Neural progenitor cell (in vitro differentiated cells): ENCODE measurements at regions not wholly inside any gene's neighbourhood (a gene's known extent, or its start where the extent isn't known, plus 50 kb on each side); places are given as distances from the start of the nearest gene placed in this dataset.

Source experiments
- DNase-seq: peaks from one replicate; pipeline ENCODE4 v3.0.0-alpha.2; 2016; ENCODE audit warnings: low spot score
- H2AFZ ChIP-seq: fragments of 200-600 bp; sonication (generic); replicated peaks from 2 replicates; pipeline ENCODE4 v1.6.1; 2016; ENCODE audit warnings: antibody characterized with exemption
- H3F3A ChIP-seq: fragments of 200-600 bp; sonication (generic); 2 replicates; pipeline ENCODE4 v1.6.1; 2016; ENCODE audit warnings: antibody characterized with exemption, low read depth
- H3K27ac ChIP-seq: fragments of 200-600 bp; sonication (generic); 2 replicates; pipeline ENCODE4 v1.5.1; 2016; ENCODE audit warnings: mild to moderate bottlenecking
- H3K27me3 ChIP-seq: fragments of 200-600 bp; sonication (generic); 2 replicates; pipeline ENCODE4 v1.6.1; 2016; ENCODE audit warnings: mild to moderate bottlenecking, moderate library complexity
- H3K36me3 ChIP-seq: fragments of 200-600 bp; sonication (generic); 2 replicates; pipeline ENCODE4 v1.5.1; 2016
- H3K4me1 ChIP-seq: fragments of 200-600 bp; sonication (generic); 2 replicates; pipeline ENCODE4 v1.6.1; 2016; ENCODE audit warnings: mixed run types
- H3K4me2 ChIP-seq: fragments of 200-600 bp; sonication (generic); 2 replicates; pipeline ENCODE4 v1.6.1; 2016
- H3K4me3 ChIP-seq: fragments of 200-600 bp; sonication (generic); 2 replicates; pipeline ENCODE4 v1.5.1; 2016
- H3K79me2 ChIP-seq: fragments of 200-600 bp; sonication (generic); 2 replicates; pipeline ENCODE4 v1.6.1; 2016; ENCODE audit warnings: low read depth
- H3K9ac ChIP-seq: fragments of 200-600 bp; sonication (generic); 2 replicates; pipeline ENCODE4 v1.6.1; 2016
- H3K9me3 ChIP-seq: fragments of 200-600 bp; sonication (generic); 2 replicates; pipeline ENCODE4 v1.5.1; 2016; ENCODE audit warnings: low read depth
- H4K20me1 ChIP-seq: fragments of 200-600 bp; sonication (generic); 2 replicates; pipeline ENCODE4 v1.6.1; 2016; ENCODE audit warnings: low read depth
- H3K27ac Mint-ChIP-seq: 3 replicates; pipeline ENCODE4 v1.8.0; 2021; ENCODE audit warnings: mixed read lengths
- H3K27me3 Mint-ChIP-seq: 2 replicates; pipeline ENCODE4 v1.8.0; 2022; ENCODE audit warnings: low read depth, mild to moderate bottlenecking, inconsistent platforms, moderate library complexity, mixed read lengths; ENCODE audit not compliant: insufficient read depth
- H3K36me3 Mint-ChIP-seq: 3 replicates; pipeline ENCODE4 v1.8.0; 2021; ENCODE audit warnings: mixed read lengths
- H3K4me1 Mint-ChIP-seq: 3 replicates; pipeline ENCODE4 v1.8.0; 2021; ENCODE audit warnings: mixed read lengths
- H3K4me3 Mint-ChIP-seq: 3 replicates; pipeline ENCODE4 v1.8.0; 2021; ENCODE audit warnings: mild to moderate bottlenecking, moderate library complexity, mixed read lengths
- H3K9me3 Mint-ChIP-seq: 3 replicates; pipeline ENCODE4 v1.8.0; 2020; ENCODE audit warnings: mixed read lengths
- CTCF ChIP-seq: fragments of 200-600 bp; sonication (generic); IDR thresholded peaks from 2 replicates; pipeline ENCODE4 v1.5.1; 2017; ENCODE audit warnings: antibody characterized with exemption, mild to moderate bottlenecking
- EZH2 ChIP-seq: fragments of 200-600 bp; sonication (generic); IDR thresholded peaks from 2 replicates; pipeline ENCODE4 v1.6.1; 2017; ENCODE audit warnings: antibody characterized with exemption, mild to moderate bottlenecking, moderate library complexity
- EZH2phosphoT487 ChIP-seq: fragments of 200-600 bp; sonication (generic); IDR thresholded peaks from 2 replicates; pipeline ENCODE4 v1.6.1; 2017; ENCODE audit warnings: antibody characterized with exemption

DNA sequence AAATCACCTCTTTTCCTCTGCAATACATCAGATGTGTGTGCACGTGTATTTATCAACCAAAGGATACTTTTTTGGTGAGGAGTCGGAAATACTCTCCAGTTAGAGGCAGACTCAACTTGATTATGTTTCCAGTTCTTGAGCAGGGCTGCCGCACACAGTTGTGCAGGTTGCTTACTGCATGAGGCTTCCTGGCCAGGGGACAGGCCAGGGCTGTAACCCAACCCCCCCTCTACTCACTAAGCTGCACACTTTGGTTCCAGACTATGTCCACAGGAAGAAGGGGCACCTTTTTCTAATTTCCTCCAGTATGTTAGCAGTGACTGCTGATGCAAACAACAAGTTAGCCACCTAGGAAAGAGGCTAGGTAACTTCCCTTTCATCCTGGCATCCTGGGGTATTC lies 476.9 kb upstream of the TBL1XR1 start:
- no peak overlapping the region for H3K4me3 ChIP-seq
- no peaks in the 10 kb centered on the region for H3K9me3 ChIP-seq
- DNase-seq: no peak
- no peaks in the 10 kb centered on the region for H3K79me2 ChIP-seq
- no peak overlapping the region for H3K4me3 Mint-ChIP-seq
- peaks cover 34% of the 10 kb centered on the region for H3K4me1 Mint-ChIP-seq
- H3K27me3 ChIP-seq: no peaks in the 10 kb centered on the region
- H3K27ac ChIP-seq: no peak overlapping the region
- no peaks in the 10 kb centered on the region for H3K27me3 Mint-ChIP-seq
- H4K20me1 ChIP-seq: no peaks in the 10 kb centered on the region
- no peaks in the 10 kb centered on the region for H3K9me3 Mint-ChIP-seq
- H3K9ac ChIP-seq: no peak overlapping the region
- H3K27ac Mint-ChIP-seq: no peak overlapping the region
- TF ChIP-seq EZH2 (no peak), EZH2phosphoT487 (no peak), CTCF (no peak)
- H3K4me2 ChIP-seq: no peak overlapping the region
- H3F3A ChIP-seq: no peaks in the 10 kb centered on the region
- peaks cover 10% of the 10 kb centered on the region for H3K4me1 ChIP-seq
- no peaks in the 10 kb centered on the region for H3K36me3 ChIP-seq
- no peak overlapping the region for H2AFZ ChIP-seq
- no peaks in the 10 kb centered on the region for H3K36me3 Mint-ChIP-seq

DNA sequence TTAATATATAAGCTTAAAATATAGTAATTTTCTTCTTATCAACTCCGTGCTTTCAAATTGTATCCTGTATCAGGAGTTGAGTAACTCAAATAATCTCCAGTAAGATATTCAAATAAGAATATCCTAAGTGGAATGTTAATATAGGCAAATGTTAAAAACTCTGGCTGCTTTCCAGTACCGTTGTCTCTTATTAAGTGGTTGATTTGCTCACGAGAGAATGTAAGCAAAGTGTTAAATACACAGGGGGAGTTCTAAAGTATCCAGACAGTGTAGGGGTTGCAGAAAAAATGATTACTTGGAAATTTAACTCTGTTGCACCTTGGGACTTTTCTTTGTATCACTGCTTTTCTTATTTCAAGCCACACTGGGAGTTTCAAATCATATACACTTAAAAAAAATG lies 478.9 kb upstream of the TBL1XR1 start:
- Mint-ChIP-seq H3K4me3 (no peak overlapping the region), H3K4me1 (peaks cover 50% of the 10 kb centered on the region), H3K9me3 (peaks cover 2% of the 10 kb centered on the region), H3K36me3 (no peaks in the 10 kb centered on the region), H3K27ac (peak overlapping the region; percentile 87), H3K27me3 (peaks cover 3% of the 10 kb centered on the region)
- H2AFZ ChIP-seq: peak overlapping the region; percentile 27
- no peak overlapping the region for H3K4me2 ChIP-seq
- peaks cover 21% of the 10 kb centered on the region for H3K4me1 ChIP-seq
- H3K4me3 ChIP-seq: no peak overlapping the region
- no peak overlapping the region for H3K9ac ChIP-seq
- H3K27me3 ChIP-seq: no peaks in the 10 kb centered on the region
- H3F3A ChIP-seq: no peaks in the 10 kb centered on the region
- no peak for DNase-seq
- H4K20me1 ChIP-seq: no peaks in the 10 kb centered on the region
- H3K27ac ChIP-seq: no peak overlapping the region
- no peaks in the 10 kb centered on the region for H3K79me2 ChIP-seq
- H3K9me3 ChIP-seq: no peaks in the 10 kb centered on the region
- H3K36me3 ChIP-seq: no peaks in the 10 kb centered on the region
- no peak for TF ChIP-seq CTCF
- no peak for TF ChIP-seq EZH2phosphoT487
- no peak for TF ChIP-seq EZH2

GRCh38 chr3:177676947-177677587 lies 479.8 kb upstream of the TBL1XR1 start:
- peaks cover 59% of the 10 kb centered on the region for H3K4me1 Mint-ChIP-seq
- no peak overlapping the region for H3K4me3 Mint-ChIP-seq
- Histone ChIP-seq H3K9ac (no peak overlapping the region), H3K4me3 (no peak overlapping the region), H3K4me2 (peak overlapping the region; percentile 1), H3K79me2 (no peaks in the 10 kb centered on the region), H4K20me1 (no peaks in the 10 kb centered on the region), H3K27ac (no peak overlapping the region), H3K27me3 (no peaks in the 10 kb centered on the region), H3K9me3 (no peaks in the 10 kb centered on the region), H3F3A (no peaks in the 10 kb centered on the region), H3K36me3 (no peaks in the 10 kb centered on the region), H2AFZ (peak overlapping the region; percentile 27), H3K4me1 (peaks cover 24% of the 10 kb centered on the region)
- no peaks in the 10 kb centered on the region for H3K36me3 Mint-ChIP-seq
- DNase-seq: peak; percentile 17
- peaks cover 3% of the 10 kb centered on the region for H3K27me3 Mint-ChIP-seq
- peak overlapping the region; percentile 87 for H3K27ac Mint-ChIP-seq
- H3K9me3 Mint-ChIP-seq: peaks cover 2% of the 10 kb centered on the region
- TF ChIP-seq CTCF: no peak
- no peak for TF ChIP-seq EZH2phosphoT487
- TF ChIP-seq EZH2: no peak
